K562 (cell line): ENCODE measurements at regions not wholly inside any gene's neighbourhood (a gene's known extent, or its start where the extent isn't known, plus 50 kb on each side); places are given as distances from the start of the nearest gene placed in this dataset.

ENCODE experiments used
- ATAC-seq: fragments of 200-7000 bp; cut with Tn5 transposase; 3 replicates; pipeline ENCODE4 v1.9.1; 2020; ENCODE audit warnings: moderate library complexity
- BruUV-seq: library from RNA; stranded (reverse); fragments of 400-500 nt; replicated peaks from 2 replicates; lab custom pipeline; 2021; lab: Mats Ljungman, UMichigan
- CTCF ChIA-PET: fragments of 300-600 bp; formaldehyde crosslinking; extraction: SDS; loops from one replicate; lab custom pipeline; 2021; ENCODE audit warnings: low intra/inter-chr PET ratio; lab: Yijun Ruan, JAX
- POLR2A ChIA-PET: fragments of 300-600, 350-650 bp; sonication (Branson Sonifier 250); formaldehyde crosslinking; extraction: SDS; loops from one replicate; lab custom pipeline; 2021; ENCODE audit warnings: antibody characterized with exemption, inconsistent platforms; lab: Yijun Ruan, JAX
- DNase-seq, 4 experiments: peaks; one replicate each; pipeline versions ENCODE4 v3.0.0 to v3.0.0-alpha.2; 2011 to 2018; ENCODE audit warnings: low spot score in 3 of 4, mixed read lengths in 3 of 4; ENCODE audit errors: extremely low read depth in 1 of 4
- FAIRE-seq: peaks from 2 replicates; lab custom pipeline; 2011; peaks lifted over from hg19 to GRCh38; lab: Jason Lieb, UNC
- H2AFZ ChIP-seq: 2 replicates; pipeline ENCODE4 v1.6.0; 2011; ENCODE audit warnings: low read depth, low read length, control low read depth, inconsistent platforms
- H3K27ac ChIP-seq: fragments of 200-600 bp; 3 replicates; pipeline ENCODE4 v1.8.0; 2011; ENCODE audit warnings: low read depth, mild to moderate bottlenecking, control low read depth, inconsistent platforms, low read length, moderate library complexity, mixed read lengths; ENCODE audit errors: extremely low read depth
- H3K27me3 ChIP-seq, 2 experiments: fragments of 300-600 bp in 1 of 2; 2 replicates in 1 of 2; 3 replicates in 1 of 2; pipeline versions ENCODE4 v1.6.0 to v1.8.0; 2011; ENCODE audit warnings: inconsistent platforms in 2 of 2, low read length in 2 of 2, mild to moderate bottlenecking in 1 of 2, mixed read lengths in 1 of 2, moderate library complexity in 1 of 2; ENCODE audit not compliant: control insufficient read depth in 2 of 2, insufficient read depth in 2 of 2
- H3K36me3 ChIP-seq: fragments of 300-600 bp; 3 replicates; pipeline ENCODE4 v1.8.0; 2011; ENCODE audit warnings: mild to moderate bottlenecking, low read length, inconsistent platforms; ENCODE audit not compliant: control insufficient read depth, insufficient read depth
- H3K4me1 ChIP-seq, 2 experiments: fragments of 200-600 bp in 1 of 2; replicated peaks in 1 of 2; 2 replicates in 1 of 2; 3 replicates in 1 of 2; pipeline versions ENCODE4 v1.5.1 to v1.8.0; 2011; ENCODE audit warnings: inconsistent platforms in 2 of 2, low read length in 2 of 2, mild to moderate bottlenecking in 1 of 2, mixed read lengths in 1 of 2, moderate library complexity in 1 of 2; ENCODE audit not compliant: control insufficient read depth in 2 of 2, insufficient read depth in 2 of 2
- H3K4me2 ChIP-seq: 2 replicates; pipeline ENCODE4 v1.6.1; 2011; ENCODE audit warnings: low read length, control low read depth, inconsistent platforms, mixed read lengths; ENCODE audit not compliant: insufficient read depth
- H3K4me3 ChIP-seq: fragments of 200-600 bp; sonication (generic), shearing (Covaris generic); 2 replicates; pipeline ENCODE4 v1.5.1; 2016; ENCODE audit warnings: control low read depth, inconsistent platforms
- H3K79me2 ChIP-seq: fragments of 200-600 bp; 3 replicates; pipeline ENCODE4 v1.8.0; 2011; ENCODE audit warnings: low read length, inconsistent platforms; ENCODE audit not compliant: control insufficient read depth, insufficient read depth
- H3K9ac ChIP-seq, 2 experiments: 2 replicates each; pipeline versions ENCODE4 v1.6.0 to v1.6.1; 2011; ENCODE audit warnings: low read depth in 2 of 2, low read length in 2 of 2, control low read depth in 1 of 2, inconsistent platforms in 1 of 2, mild to moderate bottlenecking in 1 of 2, mixed read lengths in 1 of 2; ENCODE audit not compliant: insufficient read depth in 1 of 2
- H3K9me1 ChIP-seq: one replicate; pipeline ENCODE4 v1.6.0; 2011; ENCODE audit warnings: inconsistent platforms, mild to moderate bottlenecking, low read length, moderate library complexity; ENCODE audit not compliant: control insufficient read depth, insufficient read depth
- H3K9me3 ChIP-seq: replicated peaks from 2 replicates; pipeline ENCODE4 v1.5.1; 2011; ENCODE audit warnings: low read depth, low read length, inconsistent platforms; ENCODE audit not compliant: control insufficient read depth, insufficient read depth
- H4K20me1 ChIP-seq: replicated peaks from 2 replicates; pipeline ENCODE4 v1.6.1; 2011; ENCODE audit warnings: low read length, inconsistent platforms, mixed read lengths; ENCODE audit not compliant: control insufficient read depth, insufficient read depth
- KLF1 ChIP-seq: fragments of 450-650 bp; IDR thresholded peaks from 2 replicates; pipeline ENCODE4 v1.6.1; 2016; ENCODE audit warnings: missing genetic modification characterization, missing compliant biosample characterization
- WGBS: fragments of 100-300 bp; shearing (Covaris generic); methylation state at CpG from one replicate; pipeline ENCODE4 v1.1.6; 2016; ENCODE audit warnings: low coverage, mixed read lengths; ENCODE audit not compliant: insufficient coverage; ENCODE audit errors: missing lambda C conversion rate; 5-methylcytosine and 5-hydroxymethylcytosine counted together
- in situ Hi-C: fragments of 300-500 bp; cut with MboI; formaldehyde crosslinking; loops from 4 replicates; pipeline ENCODE4 v1.15.0; 2018; ENCODE audit warnings: inconsistent platforms, mixed read lengths
- intact Hi-C: fragments of 100-400 bp; cut with micrococcal nuclease; formaldehyde crosslinking; loops from 2 replicates; pipeline ENCODE4 v1.14.2; 2022
- TF ChIP-seq, protein P1 (sequence below): fragments of 250-450 bp; sonication (Bioruptor Pico); IDR thresholded peaks from 2 replicates; pipeline ENCODE4 v1.4.0; 2020
- TF ChIP-seq, protein P2 (sequence below), 2 experiments: fragments of 450-650 bp; formaldehyde crosslinking in 1 of 2; IDR thresholded peaks; 2 replicates each; pipeline versions ENCODE4 v1.4.0 to v1.6.1; 2014 to 2020; ENCODE audit warnings: mild to moderate bottlenecking in 2 of 2, borderline replicate concordance in 1 of 2, low read depth in 1 of 2
- TF ChIP-seq, protein P3 (sequence below): fragments of 450-650 bp; IDR thresholded peaks from 2 replicates; pipeline ENCODE4 v1.7.1; 2018; ENCODE audit warnings: mild to moderate bottlenecking, low read depth; ENCODE audit not compliant: partially characterized antibody

DNA sequence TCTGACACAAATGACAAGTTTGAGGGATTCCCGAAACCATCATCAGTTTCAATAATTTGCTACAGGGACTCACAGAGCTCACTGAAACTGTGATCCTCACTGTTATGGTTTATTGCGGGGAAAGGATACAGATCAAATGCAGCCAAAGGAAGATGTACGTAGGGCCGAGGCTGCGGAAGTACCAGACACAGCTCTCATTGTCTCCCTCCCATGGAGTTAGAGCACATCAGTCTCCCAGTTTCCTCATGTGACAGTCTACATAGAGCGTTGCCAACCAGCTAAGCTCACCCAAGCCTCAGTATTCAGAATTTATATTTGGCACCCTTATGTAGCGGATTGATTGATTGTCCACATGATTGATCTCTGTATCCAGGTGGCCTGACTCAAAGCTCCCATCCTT, 137.8 kb upstream of the TENM3 start:
- Histone ChIP-seq H3K36me3 (no peaks in the 10 kb centered on the region), H3K27ac (no peak overlapping the region), H3K27me3 (no peaks in the 10 kb centered on the region), H3K9me1 (no peaks in the 10 kb centered on the region), H4K20me1 (no peaks in the 10 kb centered on the region), H3K9me3 (no peaks in the 10 kb centered on the region), H3K4me1 (no peaks in the 10 kb centered on the region), H3K9ac (no peak overlapping the region), H2AFZ (no peak overlapping the region), H3K4me2 (no peak overlapping the region), H3K79me2 (no peaks in the 10 kb centered on the region), H3K4me3 (no peak overlapping the region)
- no peak for ATAC-seq
- in situ Hi-C loops (no loop called here), intact Hi-C loops (no loop called here)
- ChIA-PET CTCF (no interaction called here), POLR2A (interaction anchor here (1.2 kb wide), 1 partner anchor 14 kb away, joined by 4 read pairs; no protein-coding TSS in a partner anchor)
- DNase-seq = no peak
- WGBS = 1% methylated on average over 7 of the region's 7 CpGs
- BruUV-seq = no TSS peak
- FAIRE-seq = no peak
- TF ChIP-seq, protein P1, sequence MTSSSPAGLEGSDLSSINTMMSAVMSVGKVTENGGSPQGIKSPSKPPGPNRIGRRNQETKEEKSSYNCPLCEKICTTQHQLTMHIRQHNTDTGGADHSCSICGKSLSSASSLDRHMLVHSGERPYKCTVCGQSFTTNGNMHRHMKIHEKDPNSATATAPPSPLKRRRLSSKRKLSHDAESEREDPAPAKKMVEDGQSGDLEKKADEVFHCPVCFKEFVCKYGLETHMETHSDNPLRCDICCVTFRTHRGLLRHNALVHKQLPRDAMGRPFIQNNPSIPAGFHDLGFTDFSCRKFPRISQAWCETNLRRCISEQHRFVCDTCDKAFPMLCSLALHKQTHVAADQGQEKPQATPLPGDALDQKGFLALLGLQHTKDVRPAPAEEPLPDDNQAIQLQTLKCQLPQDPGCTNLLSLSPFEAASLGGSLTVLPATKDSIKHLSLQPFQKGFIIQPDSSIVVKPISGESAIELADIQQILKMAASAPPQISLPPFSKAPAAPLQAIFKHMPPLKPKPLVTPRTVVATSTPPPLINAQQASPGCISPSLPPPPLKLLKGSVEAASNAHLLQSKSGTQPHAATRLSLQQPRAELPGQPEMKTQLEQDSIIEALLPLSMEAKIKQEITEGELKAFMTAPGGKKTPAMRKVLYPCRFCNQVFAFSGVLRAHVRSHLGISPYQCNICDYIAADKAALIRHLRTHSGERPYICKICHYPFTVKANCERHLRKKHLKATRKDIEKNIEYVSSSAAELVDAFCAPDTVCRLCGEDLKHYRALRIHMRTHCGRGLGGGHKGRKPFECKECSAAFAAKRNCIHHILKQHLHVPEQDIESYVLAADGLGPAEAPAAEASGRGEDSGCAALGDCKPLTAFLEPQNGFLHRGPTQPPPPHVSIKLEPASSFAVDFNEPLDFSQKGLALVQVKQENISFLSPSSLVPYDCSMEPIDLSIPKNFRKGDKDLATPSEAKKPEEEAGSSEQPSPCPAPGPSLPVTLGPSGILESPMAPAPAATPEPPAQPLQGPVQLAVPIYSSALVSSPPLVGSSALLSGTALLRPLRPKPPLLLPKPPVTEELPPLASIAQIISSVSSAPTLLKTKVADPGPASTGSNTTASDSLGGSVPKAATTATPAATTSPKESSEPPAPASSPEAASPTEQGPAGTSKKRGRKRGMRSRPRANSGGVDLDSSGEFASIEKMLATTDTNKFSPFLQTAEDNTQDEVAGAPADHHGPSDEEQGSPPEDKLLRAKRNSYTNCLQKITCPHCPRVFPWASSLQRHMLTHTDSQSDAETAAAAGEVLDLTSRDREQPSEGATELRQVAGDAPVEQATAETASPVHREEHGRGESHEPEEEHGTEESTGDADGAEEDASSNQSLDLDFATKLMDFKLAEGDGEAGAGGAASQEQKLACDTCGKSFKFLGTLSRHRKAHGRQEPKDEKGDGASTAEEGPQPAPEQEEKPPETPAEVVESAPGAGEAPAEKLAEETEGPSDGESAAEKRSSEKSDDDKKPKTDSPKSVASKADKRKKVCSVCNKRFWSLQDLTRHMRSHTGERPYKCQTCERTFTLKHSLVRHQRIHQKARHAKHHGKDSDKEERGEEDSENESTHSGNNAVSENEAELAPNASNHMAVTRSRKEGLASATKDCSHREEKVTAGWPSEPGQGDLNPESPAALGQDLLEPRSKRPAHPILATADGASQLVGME (CRISPR knock-in tag) = no peak
- TF ChIP-seq, protein P2, sequence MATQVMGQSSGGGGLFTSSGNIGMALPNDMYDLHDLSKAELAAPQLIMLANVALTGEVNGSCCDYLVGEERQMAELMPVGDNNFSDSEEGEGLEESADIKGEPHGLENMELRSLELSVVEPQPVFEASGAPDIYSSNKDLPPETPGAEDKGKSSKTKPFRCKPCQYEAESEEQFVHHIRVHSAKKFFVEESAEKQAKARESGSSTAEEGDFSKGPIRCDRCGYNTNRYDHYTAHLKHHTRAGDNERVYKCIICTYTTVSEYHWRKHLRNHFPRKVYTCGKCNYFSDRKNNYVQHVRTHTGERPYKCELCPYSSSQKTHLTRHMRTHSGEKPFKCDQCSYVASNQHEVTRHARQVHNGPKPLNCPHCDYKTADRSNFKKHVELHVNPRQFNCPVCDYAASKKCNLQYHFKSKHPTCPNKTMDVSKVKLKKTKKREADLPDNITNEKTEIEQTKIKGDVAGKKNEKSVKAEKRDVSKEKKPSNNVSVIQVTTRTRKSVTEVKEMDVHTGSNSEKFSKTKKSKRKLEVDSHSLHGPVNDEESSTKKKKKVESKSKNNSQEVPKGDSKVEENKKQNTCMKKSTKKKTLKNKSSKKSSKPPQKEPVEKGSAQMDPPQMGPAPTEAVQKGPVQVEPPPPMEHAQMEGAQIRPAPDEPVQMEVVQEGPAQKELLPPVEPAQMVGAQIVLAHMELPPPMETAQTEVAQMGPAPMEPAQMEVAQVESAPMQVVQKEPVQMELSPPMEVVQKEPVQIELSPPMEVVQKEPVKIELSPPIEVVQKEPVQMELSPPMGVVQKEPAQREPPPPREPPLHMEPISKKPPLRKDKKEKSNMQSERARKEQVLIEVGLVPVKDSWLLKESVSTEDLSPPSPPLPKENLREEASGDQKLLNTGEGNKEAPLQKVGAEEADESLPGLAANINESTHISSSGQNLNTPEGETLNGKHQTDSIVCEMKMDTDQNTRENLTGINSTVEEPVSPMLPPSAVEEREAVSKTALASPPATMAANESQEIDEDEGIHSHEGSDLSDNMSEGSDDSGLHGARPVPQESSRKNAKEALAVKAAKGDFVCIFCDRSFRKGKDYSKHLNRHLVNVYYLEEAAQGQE (IDR thresholded peaks at IDR 0.05; ENCODE audit: borderline replicate concordance) = no peak
- TF ChIP-seq, protein P2 (CRISPR knock-in tag; IDR thresholded peaks at IDR 0.05; ENCODE audit: low read depth) = no peak
- no peak for TF ChIP-seq KLF1 (tag)
- TF ChIP-seq, protein P3, sequence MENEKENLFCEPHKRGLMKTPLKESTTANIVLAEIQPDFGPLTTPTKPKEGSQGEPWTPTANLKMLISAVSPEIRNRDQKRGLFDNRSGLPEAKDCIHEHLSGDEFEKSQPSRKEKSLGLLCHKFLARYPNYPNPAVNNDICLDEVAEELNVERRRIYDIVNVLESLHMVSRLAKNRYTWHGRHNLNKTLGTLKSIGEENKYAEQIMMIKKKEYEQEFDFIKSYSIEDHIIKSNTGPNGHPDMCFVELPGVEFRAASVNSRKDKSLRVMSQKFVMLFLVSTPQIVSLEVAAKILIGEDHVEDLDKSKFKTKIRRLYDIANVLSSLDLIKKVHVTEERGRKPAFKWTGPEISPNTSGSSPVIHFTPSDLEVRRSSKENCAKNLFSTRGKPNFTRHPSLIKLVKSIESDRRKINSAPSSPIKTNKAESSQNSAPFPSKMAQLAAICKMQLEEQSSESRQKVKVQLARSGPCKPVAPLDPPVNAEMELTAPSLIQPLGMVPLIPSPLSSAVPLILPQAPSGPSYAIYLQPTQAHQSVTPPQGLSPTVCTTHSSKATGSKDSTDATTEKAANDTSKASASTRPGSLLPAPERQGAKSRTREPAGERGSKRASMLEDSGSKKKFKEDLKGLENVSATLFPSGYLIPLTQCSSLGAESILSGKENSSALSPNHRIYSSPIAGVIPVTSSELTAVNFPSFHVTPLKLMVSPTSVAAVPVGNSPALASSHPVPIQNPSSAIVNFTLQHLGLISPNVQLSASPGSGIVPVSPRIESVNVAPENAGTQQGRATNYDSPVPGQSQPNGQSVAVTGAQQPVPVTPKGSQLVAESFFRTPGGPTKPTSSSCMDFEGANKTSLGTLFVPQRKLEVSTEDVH = no peak
